ENCODE measurements at regions not wholly inside any gene's neighbourhood (a gene's known extent, or its start where the extent isn't known, plus 50 kb on each side); places are given as distances from the start of the nearest gene placed in this dataset.

DNA sequence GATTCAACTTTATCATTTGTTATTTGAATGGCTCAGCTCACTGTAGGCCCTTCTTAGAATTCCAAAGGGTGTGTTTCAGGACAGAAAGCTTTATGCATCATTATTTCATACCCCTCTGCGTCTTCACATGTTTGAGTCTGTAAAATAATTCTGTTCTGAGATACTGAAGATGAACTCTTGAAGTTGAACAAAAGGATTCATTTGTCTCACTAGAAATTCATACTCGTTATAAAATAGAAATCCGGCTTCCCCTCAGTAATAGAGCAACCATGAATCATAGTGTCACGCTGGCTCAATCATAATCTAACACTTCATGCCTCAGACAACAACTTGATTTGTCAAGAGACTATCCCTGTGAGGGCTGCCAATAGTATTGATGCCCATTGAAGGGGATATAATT is 1015.4 kb upstream of the SEMA6D start (continued):
- TF ChIP-seq, protein P1, sequence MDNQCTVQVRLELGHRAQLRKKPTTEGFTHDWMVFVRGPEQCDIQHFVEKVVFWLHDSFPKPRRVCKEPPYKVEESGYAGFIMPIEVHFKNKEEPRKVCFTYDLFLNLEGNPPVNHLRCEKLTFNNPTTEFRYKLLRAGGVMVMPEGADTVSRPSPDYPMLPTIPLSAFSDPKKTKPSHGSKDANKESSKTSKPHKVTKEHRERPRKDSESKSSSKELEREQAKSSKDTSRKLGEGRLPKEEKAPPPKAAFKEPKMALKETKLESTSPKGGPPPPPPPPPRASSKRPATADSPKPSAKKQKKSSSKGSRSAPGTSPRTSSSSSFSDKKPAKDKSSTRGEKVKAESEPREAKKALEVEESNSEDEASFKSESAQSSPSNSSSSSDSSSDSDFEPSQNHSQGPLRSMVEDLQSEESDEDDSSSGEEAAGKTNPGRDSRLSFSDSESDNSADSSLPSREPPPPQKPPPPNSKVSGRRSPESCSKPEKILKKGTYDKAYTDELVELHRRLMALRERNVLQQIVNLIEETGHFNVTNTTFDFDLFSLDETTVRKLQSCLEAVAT (IDR thresholded peaks at IDR 0.05): no peak
- TF ChIP-seq NR2F1 (conservative IDR thresholded peaks at IDR 0.05): no peak
- TF ChIP-seq, protein P2, sequence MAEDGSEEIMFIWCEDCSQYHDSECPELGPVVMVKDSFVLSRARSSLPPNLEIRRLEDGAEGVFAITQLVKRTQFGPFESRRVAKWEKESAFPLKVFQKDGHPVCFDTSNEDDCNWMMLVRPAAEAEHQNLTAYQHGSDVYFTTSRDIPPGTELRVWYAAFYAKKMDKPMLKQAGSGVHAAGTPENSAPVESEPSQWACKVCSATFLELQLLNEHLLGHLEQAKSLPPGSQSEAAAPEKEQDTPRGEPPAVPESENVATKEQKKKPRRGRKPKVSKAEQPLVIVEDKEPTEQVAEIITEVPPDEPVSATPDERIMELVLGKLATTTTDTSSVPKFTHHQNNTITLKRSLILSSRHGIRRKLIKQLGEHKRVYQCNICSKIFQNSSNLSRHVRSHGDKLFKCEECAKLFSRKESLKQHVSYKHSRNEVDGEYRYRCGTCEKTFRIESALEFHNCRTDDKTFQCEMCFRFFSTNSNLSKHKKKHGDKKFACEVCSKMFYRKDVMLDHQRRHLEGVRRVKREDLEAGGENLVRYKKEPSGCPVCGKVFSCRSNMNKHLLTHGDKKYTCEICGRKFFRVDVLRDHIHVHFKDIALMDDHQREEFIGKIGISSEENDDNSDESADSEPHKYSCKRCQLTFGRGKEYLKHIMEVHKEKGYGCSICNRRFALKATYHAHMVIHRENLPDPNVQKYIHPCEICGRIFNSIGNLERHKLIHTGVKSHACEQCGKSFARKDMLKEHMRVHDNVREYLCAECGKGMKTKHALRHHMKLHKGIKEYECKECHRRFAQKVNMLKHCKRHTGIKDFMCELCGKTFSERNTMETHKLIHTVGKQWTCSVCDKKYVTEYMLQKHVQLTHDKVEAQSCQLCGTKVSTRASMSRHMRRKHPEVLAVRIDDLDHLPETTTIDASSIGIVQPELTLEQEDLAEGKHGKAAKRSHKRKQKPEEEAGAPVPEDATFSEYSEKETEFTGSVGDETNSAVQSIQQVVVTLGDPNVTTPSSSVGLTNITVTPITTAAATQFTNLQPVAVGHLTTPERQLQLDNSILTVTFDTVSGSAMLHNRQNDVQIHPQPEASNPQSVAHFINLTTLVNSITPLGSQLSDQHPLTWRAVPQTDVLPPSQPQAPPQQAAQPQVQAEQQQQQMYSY (CRISPR knock-in tag; IDR thresholded peaks at IDR 0.05): no peak
- no peak for TF ChIP-seq MEF2B (IDR thresholded peaks at IDR 0.05; ENCODE audit: partially characterized antibody, poor library complexity, severe bottlenecking)
- no peak for TF ChIP-seq CREM (IDR thresholded peaks at IDR 0.05; ENCODE audit: low read depth)
- TF ChIP-seq MYC (IDR thresholded peaks at IDR 0.05; ENCODE audit: insufficient read depth, insufficient read length, insufficient replicate concordance, low read length, severe bottlenecking): no peak
- TF ChIP-seq ZSCAN29 (IDR thresholded peaks at IDR 0.05): no peak
- TF ChIP-seq ETV6 (conservative IDR thresholded peaks at IDR 0.05 in 1 of 2, IDR thresholded peaks at IDR 0.05 in 1 of 2; ENCODE audit: borderline replicate concordance in 1 of 2, low read depth in 1 of 2): no peak

Data from GM12878 (cell line).